Myocyte (in vitro differentiated cells): ENCODE measurements at regions not wholly inside any gene's neighbourhood (a gene's known extent, or its start where the extent isn't known, plus 50 kb on each side); places are given as distances from the start of the nearest gene placed in this dataset.
A peak's percentile ranks its signal among the peaks of the same experiment; 100 is the strongest.

Experiments
- DNase-seq: peaks from one replicate; pipeline ENCODE4 v3.0.0-alpha.2; 2012; ENCODE audit warnings: low read depth

DNA sequence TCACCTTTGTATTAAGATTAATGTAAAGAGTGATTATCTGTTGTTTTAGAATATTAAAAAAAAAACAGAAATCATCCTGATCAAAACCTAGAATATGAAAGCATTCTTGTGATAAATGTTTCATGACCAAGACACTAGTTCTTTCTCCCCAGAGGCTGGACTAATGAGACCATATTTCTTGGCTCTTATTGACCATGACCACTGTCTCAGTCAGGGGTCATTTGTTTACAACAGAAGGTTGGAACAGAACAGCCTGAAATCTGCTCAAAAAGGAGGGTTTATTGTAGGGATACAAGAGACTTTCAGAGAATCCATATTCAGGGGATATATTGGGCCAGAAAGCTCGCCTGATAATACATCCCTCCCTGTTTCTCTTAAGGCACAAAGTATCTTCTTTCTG lies 87.7 kb downstream of the TMEM30B start:
- DNase-seq: no peak

GRCh38 chr14:61192989-61193388 lies 88.1 kb downstream of the TMEM30B start:
- DNase-seq: peak; percentile 49

DNA sequence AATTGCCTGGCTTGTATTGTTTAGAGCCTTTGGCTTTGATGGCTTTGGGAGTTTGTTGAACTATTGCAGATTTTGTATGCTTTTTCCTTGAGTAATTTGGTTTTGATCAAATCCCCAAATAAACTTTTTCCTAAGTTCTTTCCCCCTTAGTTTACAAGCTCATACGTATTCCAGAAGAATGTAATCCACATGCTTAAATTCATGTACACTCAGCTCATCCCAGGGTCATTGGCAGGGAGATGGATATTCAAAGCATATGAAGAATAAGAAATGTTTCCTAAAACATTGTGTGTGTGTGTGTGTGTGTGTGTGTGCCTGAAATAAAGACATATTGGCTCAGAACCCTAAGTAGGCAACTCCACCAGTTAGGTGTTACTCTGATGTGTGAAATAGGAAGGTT lies 89.4 kb downstream of the TMEM30B start:
- no peak for DNase-seq

DNA sequence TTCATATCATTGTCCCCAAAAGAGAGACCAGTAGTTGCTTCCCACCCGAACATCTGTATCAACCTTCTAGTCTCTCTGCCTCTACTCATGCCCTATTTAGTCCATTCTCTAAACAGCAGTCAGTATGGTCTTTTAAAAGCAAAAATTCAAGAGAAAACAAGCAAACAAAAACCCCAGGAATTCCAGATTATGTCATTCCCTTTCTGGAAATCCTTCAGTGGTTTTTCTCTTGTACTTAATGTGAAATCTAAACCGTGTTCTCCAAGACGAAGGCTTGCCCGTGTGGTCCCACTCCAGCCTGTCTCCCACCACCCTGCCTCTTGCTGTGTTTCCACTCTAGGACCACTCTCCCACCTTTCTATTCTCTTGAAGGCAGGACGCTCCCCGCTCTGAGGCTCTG lies 90.8 kb downstream of the TMEM30B start:
- DNase-seq: peak; percentile 64

- peak; percentile 87 for DNase-seq
Measured at GRCh38 chr14:61188978-61189808, 91.9 kb downstream of the TMEM30B start.

DNA sequence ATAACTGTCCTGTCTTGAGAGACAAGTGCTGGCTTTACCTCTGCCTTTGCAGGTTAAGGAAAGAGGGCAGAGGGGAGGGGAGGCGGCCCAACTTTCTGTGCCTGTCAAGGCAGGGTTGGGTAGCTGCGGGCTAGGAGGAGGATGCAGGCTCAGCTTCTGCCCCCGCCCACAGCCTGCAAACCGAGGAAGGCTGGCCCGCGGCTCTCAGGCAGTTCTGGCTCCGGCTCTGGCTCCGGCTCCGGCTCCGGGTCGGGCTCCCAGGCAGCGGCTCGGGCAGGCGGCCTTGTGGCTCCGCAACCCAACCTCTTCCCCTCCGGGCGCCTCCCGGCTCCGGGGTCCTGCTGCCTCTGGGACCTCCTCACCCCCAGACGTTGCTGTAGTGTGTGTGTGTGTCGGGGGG lies 92.9 kb downstream of the TMEM30B start:
- peak; percentile 89 for DNase-seq

- peak; percentile 65 for DNase-seq
Measured at GRCh38 chr14:61187196-61187905, 93.8 kb downstream of the TMEM30B start.

- DNase-seq: peak; percentile 76
Measured at GRCh38 chr14:61186341-61187195, 94.6 kb downstream of the TMEM30B start.

DNA sequence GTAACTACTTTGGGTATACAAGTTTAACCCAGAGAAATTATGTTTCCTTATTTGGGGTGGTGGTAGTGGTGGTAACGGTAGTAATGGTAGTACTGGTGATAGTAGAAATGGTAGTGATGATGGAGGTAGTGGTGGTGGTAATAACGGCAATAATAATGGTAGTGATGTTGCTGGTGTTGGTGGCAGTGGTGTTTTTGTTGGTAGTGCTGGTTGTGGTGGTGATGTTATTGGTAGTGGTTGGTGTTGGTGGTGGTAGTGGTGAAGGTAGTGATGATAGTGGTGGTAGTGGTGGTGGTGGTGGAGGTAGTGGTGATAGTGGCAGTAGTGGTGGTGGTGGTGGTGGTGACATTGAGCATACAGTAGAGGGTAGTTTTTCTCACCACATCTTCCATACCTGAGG lies 95.6 kb downstream of the TMEM30B start:
- no peak for DNase-seq

DNA sequence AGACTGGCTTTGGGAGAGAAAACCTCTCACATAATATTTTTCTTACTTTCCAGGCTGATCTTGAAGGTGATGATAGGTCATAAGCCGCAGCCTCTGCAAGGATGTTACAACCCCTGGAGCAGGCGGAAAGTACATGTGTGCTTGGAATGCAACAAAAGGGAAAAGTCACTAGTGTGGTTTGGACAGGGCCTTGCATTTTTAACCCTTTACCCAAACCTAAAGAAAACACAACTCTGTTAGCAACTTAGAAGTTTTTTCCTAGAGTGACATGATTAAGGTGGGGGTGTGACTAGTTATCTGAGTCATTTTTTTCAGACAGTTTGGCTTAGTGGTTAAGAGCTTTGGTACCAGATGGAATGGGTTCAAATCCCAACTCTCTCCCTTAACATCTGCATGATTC lies 97.0 kb downstream of the TMEM30B start:
- DNase-seq: peak; percentile 42

DNA sequence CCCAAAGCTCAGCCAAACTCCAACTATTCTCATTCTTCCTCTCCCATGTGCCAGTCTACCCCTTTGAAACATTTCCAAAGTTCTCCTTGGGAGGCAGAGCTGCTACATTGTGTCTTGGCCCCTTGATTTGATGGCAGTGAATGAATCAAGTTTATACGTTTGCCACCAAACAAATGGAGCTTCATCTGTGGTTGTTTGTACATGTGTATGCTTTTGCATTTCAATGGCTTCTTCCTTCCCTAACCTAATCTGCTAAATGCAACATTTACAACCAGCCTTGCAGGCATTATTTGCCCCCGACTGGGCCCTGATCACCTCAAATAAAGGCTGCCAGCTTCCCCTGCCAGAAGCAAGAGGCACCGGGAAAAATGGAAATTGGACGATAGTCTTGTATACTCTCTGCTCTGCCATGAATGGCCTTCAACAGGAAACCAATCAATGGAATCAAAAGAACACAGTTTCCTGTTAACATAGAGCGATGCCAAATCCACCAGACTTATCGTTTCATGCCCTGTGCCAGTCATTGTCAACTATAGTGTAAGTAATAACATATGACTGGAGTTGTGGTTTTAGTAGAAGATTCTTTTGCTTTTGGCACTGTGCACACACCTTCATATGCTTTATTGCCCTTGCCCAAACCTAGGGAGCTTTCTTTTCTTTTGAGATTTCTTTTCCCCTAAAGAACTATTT lies 97.8 kb downstream of the TMEM30B start:
- DNase-seq: no peak

DNA sequence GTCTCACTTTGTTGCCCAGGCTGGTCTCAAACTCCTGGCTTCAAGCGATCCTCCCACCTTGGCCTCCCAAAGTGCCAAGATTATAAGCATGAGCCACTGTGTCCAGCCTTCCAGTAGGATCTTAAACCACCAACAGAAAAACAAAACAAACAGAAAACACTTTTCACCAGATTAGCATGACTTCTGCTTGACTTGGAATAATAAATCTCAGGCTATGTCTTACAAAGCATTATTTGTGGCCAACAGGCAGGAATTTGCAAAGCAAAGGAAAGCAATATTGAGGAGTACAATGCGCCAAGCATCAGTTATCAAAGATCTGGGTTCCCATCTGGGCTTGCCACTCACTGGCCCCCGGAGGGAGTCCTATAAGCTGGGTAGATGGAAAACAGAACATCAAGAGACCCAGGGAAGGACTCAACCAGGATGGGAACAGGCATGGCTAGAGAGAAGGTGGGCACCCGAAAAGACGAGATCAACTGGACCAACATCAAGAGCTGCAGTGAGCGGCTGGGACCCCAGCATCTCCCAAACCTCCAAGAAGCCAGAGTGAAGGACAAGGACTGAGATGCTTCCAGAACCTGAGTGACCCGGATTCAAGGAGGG lies 101.2 kb downstream of the TMEM30B start:
- DNase-seq: no peak

GRCh38 chr14:61179061-61179690 lies 102.0 kb downstream of the TMEM30B start:
- no peak for DNase-seq

- DNase-seq: peak; percentile 84
Measured at GRCh38 chr14:61178226-61179060, 102.7 kb downstream of the TMEM30B start.

- DNase-seq: peak; percentile 60
Measured at GRCh38 chr14:61177279-61178225, 103.6 kb downstream of the TMEM30B start.

DNA sequence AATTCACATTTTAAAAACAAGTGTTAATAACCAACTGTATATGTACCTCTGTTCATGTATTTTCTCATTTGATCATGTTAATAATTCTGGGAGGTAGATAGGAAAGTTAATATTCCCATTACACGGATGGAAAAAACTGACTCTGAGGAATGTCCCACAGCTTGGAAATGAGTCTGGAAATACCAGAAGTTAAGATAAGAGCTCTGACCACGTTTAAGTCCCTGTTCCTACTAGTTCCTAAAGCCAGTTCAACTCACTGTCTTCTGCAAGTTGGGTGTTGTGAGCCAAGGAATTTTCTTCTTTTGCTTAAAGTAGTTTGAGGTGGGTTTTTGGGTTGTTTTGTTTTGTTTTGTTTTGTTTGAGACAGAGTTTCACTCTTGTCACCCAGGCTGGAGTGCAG lies 104.5 kb downstream of the TMEM30B start:
- DNase-seq: no peak

DNA sequence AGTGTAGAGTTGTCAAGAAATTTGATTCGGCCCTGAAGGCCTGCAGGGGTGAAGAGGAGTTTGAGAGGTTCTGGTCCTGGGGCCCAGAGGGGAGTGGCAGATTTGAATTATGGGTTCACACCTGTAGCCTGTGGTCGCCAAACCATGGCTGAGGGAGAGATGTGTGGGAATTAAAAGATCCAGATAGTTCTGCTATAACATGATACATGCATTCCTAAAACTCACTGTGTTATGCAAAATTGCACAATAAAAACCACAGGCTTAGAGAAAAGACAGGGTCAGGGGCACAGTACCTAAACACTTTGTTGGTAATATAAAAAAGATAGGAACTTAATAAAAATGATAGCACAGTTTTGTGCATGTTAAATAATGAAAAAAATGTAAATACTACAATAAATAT lies 106.2 kb downstream of the TMEM30B start:
- no peak for DNase-seq

- DNase-seq: no peak
Measured at GRCh38 chr14:61174441-61174891, 106.7 kb downstream of the TMEM30B start.
